ENCODE measurements at regions not wholly inside any gene's neighbourhood (a gene's known extent, or its start where the extent isn't known, plus 50 kb on each side); places are given as distances from the start of the nearest gene placed in this dataset.

DNA sequence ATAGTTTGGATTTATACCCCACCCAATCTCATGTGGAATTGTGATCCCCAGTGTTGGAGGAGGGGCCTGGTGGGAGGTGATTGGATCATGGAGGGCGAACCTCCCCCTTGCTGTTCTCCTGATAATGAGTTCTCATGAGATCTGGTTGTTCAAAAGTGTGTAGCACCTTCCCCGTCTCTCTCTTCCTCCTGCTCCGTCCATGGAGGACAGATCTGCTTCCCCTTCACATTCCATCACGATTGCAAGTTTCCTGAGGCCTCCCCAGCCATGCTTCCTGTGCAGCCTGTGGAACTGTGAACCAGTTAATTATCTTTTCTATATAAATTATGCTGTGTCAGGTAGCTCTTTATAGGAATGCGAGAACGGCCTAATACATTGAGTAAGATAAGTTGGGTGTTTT is 518.8 kb upstream of the LCORL start:
- no peak for TF ChIP-seq EZH2 (IDR thresholded peaks at IDR 0.05; ENCODE audit: borderline replicate concordance, low read length)
- TF ChIP-seq, protein P1, sequence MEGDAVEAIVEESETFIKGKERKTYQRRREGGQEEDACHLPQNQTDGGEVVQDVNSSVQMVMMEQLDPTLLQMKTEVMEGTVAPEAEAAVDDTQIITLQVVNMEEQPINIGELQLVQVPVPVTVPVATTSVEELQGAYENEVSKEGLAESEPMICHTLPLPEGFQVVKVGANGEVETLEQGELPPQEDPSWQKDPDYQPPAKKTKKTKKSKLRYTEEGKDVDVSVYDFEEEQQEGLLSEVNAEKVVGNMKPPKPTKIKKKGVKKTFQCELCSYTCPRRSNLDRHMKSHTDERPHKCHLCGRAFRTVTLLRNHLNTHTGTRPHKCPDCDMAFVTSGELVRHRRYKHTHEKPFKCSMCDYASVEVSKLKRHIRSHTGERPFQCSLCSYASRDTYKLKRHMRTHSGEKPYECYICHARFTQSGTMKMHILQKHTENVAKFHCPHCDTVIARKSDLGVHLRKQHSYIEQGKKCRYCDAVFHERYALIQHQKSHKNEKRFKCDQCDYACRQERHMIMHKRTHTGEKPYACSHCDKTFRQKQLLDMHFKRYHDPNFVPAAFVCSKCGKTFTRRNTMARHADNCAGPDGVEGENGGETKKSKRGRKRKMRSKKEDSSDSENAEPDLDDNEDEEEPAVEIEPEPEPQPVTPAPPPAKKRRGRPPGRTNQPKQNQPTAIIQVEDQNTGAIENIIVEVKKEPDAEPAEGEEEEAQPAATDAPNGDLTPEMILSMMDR (conservative IDR thresholded peaks at IDR 0.05 in 1 of 2, IDR thresholded peaks at IDR 0.05 in 1 of 2; ENCODE audit: extremely low read depth in 1 of 2, insufficient read depth in 1 of 2, low read depth in 1 of 2, low read length in 2 of 2), result no peak
